ENCODE measurements at regions not wholly inside any gene's neighbourhood (a gene's known extent, or its start where the extent isn't known, plus 50 kb on each side); places are given as distances from the start of the nearest gene placed in this dataset.

- Histone ChIP-seq H3K27ac (ENCODE audit: low read length) (no peak overlapping the region), H3K4me1 (ENCODE audit: control insufficient read depth, insufficient read depth, low read length) (no peaks in the 10 kb centered on the region), H3K9me3 (ENCODE audit: control insufficient read depth, insufficient read depth, low read length) (no peaks in the 10 kb centered on the region), H3K4me3 (ENCODE audit: low read length) (no peak overlapping the region), H3K36me3 (ENCODE audit: control insufficient read depth, insufficient read depth, low read length) (no peaks in the 10 kb centered on the region), H3K27me3 (ENCODE audit: control insufficient read depth, insufficient read depth, low read length) (no peaks in the 10 kb centered on the region)
- no peak for DNase-seq (ENCODE audit: low read depth, low spot score)
- WGBS (ENCODE audit: insufficient coverage, insufficient read length), result no CpG with 5 or more reads among the region's 10 CpGs
Measured at GRCh38 chr2:196278491-196278911, 107.1 kb upstream of the STK17B start.

GRCh38 chr2:196279541-196279940 lies 108.2 kb upstream of the STK17B start:
- H3K27ac ChIP-seq (ENCODE audit: low read length), result no peak overlapping the region
- WGBS (ENCODE audit: insufficient coverage, insufficient read length), result no CpG with 5 or more reads among the region's 3 CpGs
- no peaks in the 10 kb centered on the region for H3K36me3 ChIP-seq (ENCODE audit: control insufficient read depth, insufficient read depth, low read length)
- no peaks in the 10 kb centered on the region for H3K27me3 ChIP-seq (ENCODE audit: control insufficient read depth, insufficient read depth, low read length)
- H3K4me1 ChIP-seq (ENCODE audit: control insufficient read depth, insufficient read depth, low read length), result no peaks in the 10 kb centered on the region
- H3K9me3 ChIP-seq (ENCODE audit: control insufficient read depth, insufficient read depth, low read length), result no peaks in the 10 kb centered on the region
- DNase-seq (ENCODE audit: low read depth, low spot score), result no peak
- no peak overlapping the region for H3K4me3 ChIP-seq (ENCODE audit: low read length)

- Histone ChIP-seq H3K9me3 (ENCODE audit: control insufficient read depth, insufficient read depth, low read length) (no peaks in the 10 kb centered on the region), H3K27me3 (ENCODE audit: control insufficient read depth, insufficient read depth, low read length) (no peaks in the 10 kb centered on the region), H3K36me3 (ENCODE audit: control insufficient read depth, insufficient read depth, low read length) (no peaks in the 10 kb centered on the region), H3K4me3 (ENCODE audit: low read length) (no peak overlapping the region), H3K4me1 (ENCODE audit: control insufficient read depth, insufficient read depth, low read length) (no peaks in the 10 kb centered on the region), H3K27ac (ENCODE audit: low read length) (no peak overlapping the region)
- WGBS (ENCODE audit: insufficient coverage, insufficient read length), result no CpG with 5 or more reads among the region's 3 CpGs
- DNase-seq (ENCODE audit: low read depth, low spot score), result no peak
Measured at GRCh38 chr2:196284144-196284844, 112.9 kb upstream of the STK17B start.

DNA sequence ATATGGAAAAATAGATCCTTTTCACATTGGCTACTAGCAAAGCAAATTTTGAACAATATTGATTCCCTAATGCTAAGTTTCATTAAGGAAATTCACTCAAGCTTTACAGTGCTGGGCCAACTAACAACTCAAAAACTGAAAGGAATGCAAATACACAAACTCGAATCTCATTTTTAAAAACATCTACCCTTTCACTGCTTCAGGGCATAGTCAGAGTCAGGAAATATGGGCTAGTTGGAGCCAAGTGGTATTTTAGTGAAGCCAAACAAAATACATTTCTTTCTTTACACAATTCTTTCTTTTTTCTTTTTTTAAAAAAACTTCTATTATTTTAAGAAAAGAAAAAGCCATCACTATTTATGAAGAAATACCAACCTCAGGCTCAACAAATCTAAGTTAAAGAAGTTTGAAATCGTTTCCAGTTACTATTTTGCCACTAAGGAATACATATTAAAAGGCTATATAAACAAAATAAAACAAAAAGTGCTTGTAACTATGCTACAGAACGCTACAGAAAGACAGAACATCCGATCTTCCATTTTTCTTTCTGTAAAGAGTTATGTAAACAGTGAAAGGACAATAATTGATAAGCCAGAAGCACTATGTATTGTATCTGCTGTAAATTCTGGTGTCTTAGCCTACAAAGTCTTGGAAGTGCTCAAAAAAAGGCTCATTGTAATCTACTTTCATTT lies 113.6 kb upstream of the STK17B start:
- DNase-seq (ENCODE audit: low read depth, low spot score), result no peak
- no CpG with 5 or more reads among the region's 4 CpGs for whole genome bisulfite sequencing (ENCODE audit: insufficient coverage, insufficient read length)
- Histone ChIP-seq H3K27ac (ENCODE audit: low read length) (no peak overlapping the region), H3K36me3 (ENCODE audit: control insufficient read depth, insufficient read depth, low read length) (no peaks in the 10 kb centered on the region), H3K4me3 (ENCODE audit: low read length) (no peak overlapping the region), H3K27me3 (ENCODE audit: control insufficient read depth, insufficient read depth, low read length) (no peaks in the 10 kb centered on the region), H3K4me1 (ENCODE audit: control insufficient read depth, insufficient read depth, low read length) (no peaks in the 10 kb centered on the region), H3K9me3 (ENCODE audit: control insufficient read depth, insufficient read depth, low read length) (no peaks in the 10 kb centered on the region)

- Histone ChIP-seq H3K27ac (ENCODE audit: low read length) (no peak overlapping the region), H3K4me3 (ENCODE audit: low read length) (no peak overlapping the region), H3K36me3 (ENCODE audit: control insufficient read depth, insufficient read depth, low read length) (no peaks in the 10 kb centered on the region)
Measured at GRCh38 chr2:196286821-196287220, 115.4 kb upstream of the STK17B start.

GRCh38 chr2:196287523-196287922 lies 116.1 kb upstream of the STK17B start:
- H3K9me3 ChIP-seq (ENCODE audit: control insufficient read depth, insufficient read depth, low read length), result no peaks in the 10 kb centered on the region
- no peak for DNase-seq (ENCODE audit: low read depth, low spot score)
- no peak overlapping the region for H3K4me3 ChIP-seq (ENCODE audit: low read length)
- no peak overlapping the region for H3K27ac ChIP-seq (ENCODE audit: low read length)
- no peaks in the 10 kb centered on the region for H3K36me3 ChIP-seq (ENCODE audit: control insufficient read depth, insufficient read depth, low read length)
- H3K4me1 ChIP-seq (ENCODE audit: control insufficient read depth, insufficient read depth, low read length), result no peaks in the 10 kb centered on the region
- WGBS (ENCODE audit: insufficient coverage, insufficient read length), result no CpG with 5 or more reads among the region's 1 CpG
- H3K27me3 ChIP-seq (ENCODE audit: control insufficient read depth, insufficient read depth, low read length), result no peaks in the 10 kb centered on the region

More at GRCh38 chr2:196286821-196287220, 115.4 kb upstream of the STK17B start:
- H3K27me3 ChIP-seq (ENCODE audit: control insufficient read depth, insufficient read depth, low read length), result no peaks in the 10 kb centered on the region
- no peak for DNase-seq (ENCODE audit: low read depth, low spot score)
- no peaks in the 10 kb centered on the region for H3K4me1 ChIP-seq (ENCODE audit: control insufficient read depth, insufficient read depth, low read length)
- H3K9me3 ChIP-seq (ENCODE audit: control insufficient read depth, insufficient read depth, low read length), result no peaks in the 10 kb centered on the region

DNA sequence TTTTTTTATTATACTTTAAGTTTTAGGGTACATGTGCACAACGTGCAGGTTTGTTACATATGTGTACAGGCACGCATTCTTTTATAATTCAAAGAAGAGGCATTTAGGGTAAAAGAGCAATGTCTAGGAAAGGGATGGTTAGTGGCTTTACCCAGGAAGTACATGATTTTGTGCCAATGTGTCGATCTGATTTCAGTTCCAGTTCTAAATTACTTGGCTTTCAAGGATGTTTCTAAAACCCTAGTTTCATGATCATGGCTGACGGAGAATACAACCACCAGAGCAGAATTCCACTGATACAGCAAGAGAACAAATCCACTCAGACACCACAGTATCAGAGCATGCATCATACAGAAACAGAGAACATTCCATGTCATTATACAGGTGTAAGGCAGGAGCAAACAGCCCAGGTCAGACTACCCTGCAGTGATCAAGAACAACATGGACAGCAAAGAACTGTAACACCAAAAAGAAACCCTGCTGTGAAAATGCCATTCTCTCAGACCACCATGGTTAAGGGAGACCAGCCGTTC lies 116.7 kb upstream of the STK17B start:
- Histone ChIP-seq H3K4me1 (ENCODE audit: control insufficient read depth, insufficient read depth, low read length) (no peaks in the 10 kb centered on the region), H3K4me3 (ENCODE audit: low read length) (no peak overlapping the region), H3K36me3 (ENCODE audit: control insufficient read depth, insufficient read depth, low read length) (no peaks in the 10 kb centered on the region), H3K27ac (ENCODE audit: low read length) (no peak overlapping the region), H3K9me3 (ENCODE audit: control insufficient read depth, insufficient read depth, low read length) (no peaks in the 10 kb centered on the region), H3K27me3 (ENCODE audit: control insufficient read depth, insufficient read depth, low read length) (no peaks in the 10 kb centered on the region)
- no peak for DNase-seq (ENCODE audit: low read depth, low spot score)
- WGBS (ENCODE audit: insufficient coverage, insufficient read length), result no CpG with 5 or more reads among the region's 5 CpGs

GRCh38 chr2:196289000-196289399 lies 117.6 kb upstream of the STK17B start:
- WGBS (ENCODE audit: insufficient coverage, insufficient read length), result no CpG with 5 or more reads among the region's 2 CpGs
- Histone ChIP-seq H3K27me3 (ENCODE audit: control insufficient read depth, insufficient read depth, low read length) (no peaks in the 10 kb centered on the region), H3K27ac (ENCODE audit: low read length) (no peak overlapping the region), H3K4me1 (ENCODE audit: control insufficient read depth, insufficient read depth, low read length) (no peaks in the 10 kb centered on the region), H3K9me3 (ENCODE audit: control insufficient read depth, insufficient read depth, low read length) (no peaks in the 10 kb centered on the region), H3K4me3 (ENCODE audit: low read length) (no peak overlapping the region), H3K36me3 (ENCODE audit: control insufficient read depth, insufficient read depth, low read length) (no peaks in the 10 kb centered on the region)
- DNase-seq (ENCODE audit: low read depth, low spot score), result no peak

GRCh38 chr2:196290136-196290535 lies 118.8 kb upstream of the STK17B start:
- Histone ChIP-seq H3K27ac (ENCODE audit: low read length) (no peak overlapping the region), H3K9me3 (ENCODE audit: control insufficient read depth, insufficient read depth, low read length) (no peaks in the 10 kb centered on the region), H3K4me3 (ENCODE audit: low read length) (no peak overlapping the region), H3K36me3 (ENCODE audit: control insufficient read depth, insufficient read depth, low read length) (no peaks in the 10 kb centered on the region), H3K4me1 (ENCODE audit: control insufficient read depth, insufficient read depth, low read length) (no peaks in the 10 kb centered on the region), H3K27me3 (ENCODE audit: control insufficient read depth, insufficient read depth, low read length) (no peaks in the 10 kb centered on the region)
- no peak for DNase-seq (ENCODE audit: low read depth, low spot score)

GRCh38 chr2:196290569-196290968 lies 119.2 kb upstream of the STK17B start:
- no peaks in the 10 kb centered on the region for H3K9me3 ChIP-seq (ENCODE audit: control insufficient read depth, insufficient read depth, low read length)
- H3K4me3 ChIP-seq (ENCODE audit: low read length), result no peak overlapping the region
- no peak overlapping the region for H3K27ac ChIP-seq (ENCODE audit: low read length)
- no peak for DNase-seq (ENCODE audit: low read depth, low spot score)
- no peaks in the 10 kb centered on the region for H3K36me3 ChIP-seq (ENCODE audit: control insufficient read depth, insufficient read depth, low read length)
- no peaks in the 10 kb centered on the region for H3K4me1 ChIP-seq (ENCODE audit: control insufficient read depth, insufficient read depth, low read length)
- H3K27me3 ChIP-seq (ENCODE audit: control insufficient read depth, insufficient read depth, low read length), result no peaks in the 10 kb centered on the region
- WGBS (ENCODE audit: insufficient coverage, insufficient read length), result no CpG with 5 or more reads among the region's 1 CpG

DNA sequence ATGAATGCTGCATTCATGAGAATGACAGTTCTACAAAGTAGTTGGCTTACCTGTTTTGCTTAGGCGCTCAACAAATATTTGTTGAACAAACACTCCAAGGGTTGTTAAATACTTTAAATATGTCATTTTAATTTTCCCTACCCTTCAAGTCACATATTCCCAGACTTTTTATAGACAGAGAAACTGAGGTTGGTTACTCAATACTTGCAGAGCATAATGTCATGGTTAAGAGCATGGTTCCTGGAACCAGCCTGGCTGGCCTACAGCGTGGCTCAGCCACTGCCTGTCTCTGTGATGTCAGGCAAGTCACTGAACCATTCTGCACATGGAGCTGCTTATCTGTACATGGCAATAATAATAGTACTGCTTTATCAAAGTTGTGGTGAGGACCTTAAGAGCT lies 120.0 kb upstream of the STK17B start:
- H3K27ac ChIP-seq (ENCODE audit: low read length), result no peak overlapping the region
- no CpG with 5 or more reads among the region's 2 CpGs for WGBS (ENCODE audit: insufficient coverage, insufficient read length)
- no peak for DNase-seq (ENCODE audit: low read depth, low spot score)
- no peaks in the 10 kb centered on the region for H3K9me3 ChIP-seq (ENCODE audit: control insufficient read depth, insufficient read depth, low read length)
- H3K4me3 ChIP-seq (ENCODE audit: low read length), result no peak overlapping the region
- H3K36me3 ChIP-seq (ENCODE audit: control insufficient read depth, insufficient read depth, low read length), result no peaks in the 10 kb centered on the region
- H3K4me1 ChIP-seq (ENCODE audit: control insufficient read depth, insufficient read depth, low read length), result no peaks in the 10 kb centered on the region
- H3K27me3 ChIP-seq (ENCODE audit: control insufficient read depth, insufficient read depth, low read length), result no peaks in the 10 kb centered on the region

Data from iPS DF 6.9 (cell line).